ENCODE measurements at regions not wholly inside any gene's neighbourhood (a gene's known extent, or its start where the extent isn't known, plus 50 kb on each side); places are given as distances from the start of the nearest gene placed in this dataset.

DNA sequence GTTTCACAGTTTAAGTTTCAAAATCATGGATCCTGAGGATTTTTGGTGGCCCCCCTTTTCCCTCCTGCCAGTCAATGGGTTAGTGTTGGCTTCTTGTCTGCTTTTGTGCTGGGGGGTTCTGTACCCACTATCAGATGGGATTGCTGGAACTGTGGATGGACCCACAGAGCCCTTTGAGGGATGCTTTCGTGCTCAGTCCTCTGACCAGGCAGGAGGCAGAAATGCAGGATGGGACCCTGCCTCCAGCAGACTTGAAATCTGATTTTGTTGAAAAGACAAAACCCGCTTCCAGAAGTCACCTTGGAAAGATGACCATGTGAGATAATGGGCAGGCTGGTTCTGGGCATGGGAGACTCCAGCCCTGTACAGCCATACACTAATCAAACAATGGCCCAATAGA is 408.9 kb downstream of the ZNF536 start:
- TF ChIP-seq PATZ1 (CRISPR knock-in tag; IDR thresholded peaks at IDR 0.05; ENCODE audit: borderline replicate concordance) (no peak), SNAI2 (CRISPR knock-in tag; IDR thresholded peaks at IDR 0.05) (no peak), ZNF8 (CRISPR knock-in tag; IDR thresholded peaks at IDR 0.05) (no peak), PPARA (CRISPR knock-in tag; IDR thresholded peaks at IDR 0.05; ENCODE audit: borderline replicate concordance) (no peak), ESRRG (CRISPR knock-in tag; IDR thresholded peaks at IDR 0.05) (no peak), TOX (CRISPR knock-in tag; IDR thresholded peaks at IDR 0.05; ENCODE audit: borderline replicate concordance) (no peak), TCF4 (CRISPR knock-in tag; IDR thresholded peaks at IDR 0.05; ENCODE audit: borderline replicate concordance) (no peak), CSDC2 (CRISPR knock-in tag; IDR thresholded peaks at IDR 0.05) (no peak), ZFP3 (CRISPR knock-in tag; IDR thresholded peaks at IDR 0.05) (no peak), OSR1 (CRISPR knock-in tag; IDR thresholded peaks at IDR 0.05) (no peak), ZNF565 (CRISPR knock-in tag; conservative IDR thresholded peaks at IDR 0.05; ENCODE audit: low read depth) (no peak), ZFP30 (CRISPR knock-in tag; IDR thresholded peaks at IDR 0.05) (no peak), ZNF70 (CRISPR knock-in tag; IDR thresholded peaks at IDR 0.05) (no peak), GLIS3 (CRISPR knock-in tag; IDR thresholded peaks at IDR 0.05) (no peak), ZC3H10 (CRISPR knock-in tag; IDR thresholded peaks at IDR 0.05) (no peak), CSRNP3 (CRISPR knock-in tag; IDR thresholded peaks at IDR 0.05) (no peak), ARNTL (CRISPR knock-in tag; IDR thresholded peaks at IDR 0.05; ENCODE audit: borderline replicate concordance, low read depth) (no peak), TSHZ2 (CRISPR knock-in tag; IDR thresholded peaks at IDR 0.05) (no peak)
- TF ChIP-seq, protein P1, sequence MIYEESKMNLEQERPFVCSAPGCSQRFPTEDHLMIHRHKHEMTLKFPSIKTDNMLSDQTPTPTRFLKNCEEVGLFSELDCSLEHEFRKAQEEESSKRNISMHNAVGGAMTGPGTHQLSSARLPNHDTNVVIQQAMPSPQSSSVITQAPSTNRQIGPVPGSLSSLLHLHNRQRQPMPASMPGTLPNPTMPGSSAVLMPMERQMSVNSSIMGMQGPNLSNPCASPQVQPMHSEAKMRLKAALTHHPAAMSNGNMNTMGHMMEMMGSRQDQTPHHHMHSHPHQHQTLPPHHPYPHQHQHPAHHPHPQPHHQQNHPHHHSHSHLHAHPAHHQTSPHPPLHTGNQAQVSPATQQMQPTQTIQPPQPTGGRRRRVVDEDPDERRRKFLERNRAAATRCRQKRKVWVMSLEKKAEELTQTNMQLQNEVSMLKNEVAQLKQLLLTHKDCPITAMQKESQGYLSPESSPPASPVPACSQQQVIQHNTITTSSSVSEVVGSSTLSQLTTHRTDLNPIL (CRISPR knock-in tag; IDR thresholded peaks at IDR 0.05; ENCODE audit: low read depth): no peak
- TF ChIP-seq, protein P2, sequence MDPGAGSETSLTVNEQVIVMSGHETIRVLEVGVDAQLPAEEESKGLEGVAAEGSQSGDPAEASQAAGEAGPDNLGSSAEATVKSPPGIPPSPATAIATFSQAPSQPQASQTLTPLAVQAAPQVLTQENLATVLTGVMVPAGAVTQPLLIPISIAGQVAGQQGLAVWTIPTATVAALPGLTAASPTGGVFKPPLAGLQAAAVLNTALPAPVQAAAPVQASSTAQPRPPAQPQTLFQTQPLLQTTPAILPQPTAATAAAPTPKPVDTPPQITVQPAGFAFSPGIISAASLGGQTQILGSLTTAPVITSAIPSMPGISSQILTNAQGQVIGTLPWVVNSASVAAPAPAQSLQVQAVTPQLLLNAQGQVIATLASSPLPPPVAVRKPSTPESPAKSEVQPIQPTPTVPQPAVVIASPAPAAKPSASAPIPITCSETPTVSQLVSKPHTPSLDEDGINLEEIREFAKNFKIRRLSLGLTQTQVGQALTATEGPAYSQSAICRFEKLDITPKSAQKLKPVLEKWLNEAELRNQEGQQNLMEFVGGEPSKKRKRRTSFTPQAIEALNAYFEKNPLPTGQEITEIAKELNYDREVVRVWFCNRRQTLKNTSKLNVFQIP (CRISPR knock-in tag; IDR thresholded peaks at IDR 0.05; ENCODE audit: borderline replicate concordance, low read depth): no peak

DNA sequence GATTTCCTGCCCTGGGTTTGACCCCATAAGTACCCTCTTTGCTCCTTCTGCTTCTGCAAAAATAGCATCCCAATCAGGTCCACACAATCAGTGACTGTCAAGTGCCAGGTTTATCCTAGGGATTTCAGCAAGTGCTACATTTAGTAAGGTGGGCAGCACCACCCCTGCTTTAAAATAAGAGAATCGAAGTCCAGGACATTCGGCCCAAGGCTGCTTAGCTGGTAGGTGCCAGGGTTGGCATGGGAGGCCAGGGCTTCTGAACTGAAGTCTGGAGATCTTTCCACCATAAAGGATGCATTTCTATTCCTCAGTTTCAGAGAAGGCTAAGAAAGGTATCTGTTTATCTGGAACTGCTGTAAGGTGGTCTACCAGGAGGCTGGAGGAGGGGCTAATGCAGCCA is 408.3 kb downstream of the ZNF536 start:
- ATAC-seq: no peak
- TF ChIP-seq ARNTL (CRISPR knock-in tag; IDR thresholded peaks at IDR 0.05; ENCODE audit: borderline replicate concordance, low read depth) (no peak), PATZ1 (CRISPR knock-in tag; IDR thresholded peaks at IDR 0.05; ENCODE audit: borderline replicate concordance) (no peak), RARB (CRISPR knock-in tag; IDR thresholded peaks at IDR 0.05) (no peak), ZFP3 (CRISPR knock-in tag; IDR thresholded peaks at IDR 0.05) (no peak), ZNF70 (CRISPR knock-in tag; IDR thresholded peaks at IDR 0.05) (no peak), BACH2 (CRISPR knock-in tag; IDR thresholded peaks at IDR 0.05; ENCODE audit: borderline replicate concordance) (no peak), ESRRG (CRISPR knock-in tag; IDR thresholded peaks at IDR 0.05) (no peak)
- TF ChIP-seq, protein P1 (CRISPR knock-in tag; IDR thresholded peaks at IDR 0.05; ENCODE audit: low read depth): no peak

More for the DNA sequence above, 408.9 kb downstream of the ZNF536 start:
- no peak for ATAC-seq

Data from SK-N-SH treated with all-trans-retinoic acid at 6 μM for 48 hours (cell line).